ENCODE measurements at regions not wholly inside any gene's neighbourhood (a gene's known extent, or its start where the extent isn't known, plus 50 kb on each side); places are given as distances from the start of the nearest gene placed in this dataset.

GRCh38 chr3:87161417-87161816 is 65.7 kb upstream of the CHMP2B start:
- Histone ChIP-seq H3K36me3 (ENCODE audit: insufficient read depth, low read length) (no peaks in the 10 kb centered on the region), H3K79me2 (replicated peaks; ENCODE audit: insufficient read depth, low read length) (no peaks in the 10 kb centered on the region), H3K4me2 (ENCODE audit: low read length) (no peak overlapping the region), H3K4me3 (ENCODE audit: low read length) (no peak overlapping the region), H3F3A (ENCODE audit: insufficient read depth, low read length, poor library complexity, severe bottlenecking) (no peaks in the 10 kb centered on the region), H3K9ac (ENCODE audit: low read length) (no peak overlapping the region), H3K9me3 (ENCODE audit: low read length) (no peaks in the 10 kb centered on the region), H3K9me2 (ENCODE audit: insufficient read depth, low read length) (no peaks in the 10 kb centered on the region), H4K20me1 (ENCODE audit: insufficient read depth) (no peaks in the 10 kb centered on the region), H2AFZ (ENCODE audit: low read depth, low read length) (no peak overlapping the region), H3K27ac (ENCODE audit: low read length) (no peak overlapping the region), H3K27me3 (ENCODE audit: insufficient read depth, low read depth, low read length) (no peaks in the 10 kb centered on the region)
- TF ChIP-seq REST (IDR thresholded peaks at IDR 0.05; ENCODE audit: borderline replicate concordance) = no peak

DNA sequence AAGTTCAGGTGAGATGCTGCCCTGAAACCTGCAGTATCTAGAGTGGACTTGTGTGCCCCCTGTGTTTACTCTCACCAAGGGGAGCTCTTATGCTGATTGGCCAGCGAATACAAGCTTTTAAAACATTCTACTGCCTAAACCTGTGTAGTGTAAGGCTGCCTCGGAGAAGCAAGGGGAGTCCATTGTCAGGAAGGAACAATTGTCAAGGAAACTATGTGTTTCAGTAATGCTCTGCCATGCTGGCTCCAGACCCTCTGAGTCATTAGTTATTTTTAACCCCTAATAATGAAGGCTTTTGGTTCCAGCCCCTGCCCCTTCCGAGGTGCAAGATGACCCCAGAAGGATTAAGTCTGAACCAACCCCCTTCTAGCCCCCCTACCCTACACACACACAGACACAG is 66.1 kb upstream of the CHMP2B start:
- Histone ChIP-seq H3K4me2 (ENCODE audit: low read length) (no peak overlapping the region), H3F3A (ENCODE audit: insufficient read depth, low read length, poor library complexity, severe bottlenecking) (no peaks in the 10 kb centered on the region), H4K20me1 (ENCODE audit: insufficient read depth) (no peaks in the 10 kb centered on the region), H3K9me3 (ENCODE audit: low read length) (no peaks in the 10 kb centered on the region), H3K9ac (ENCODE audit: low read length) (no peak overlapping the region), H3K27ac (ENCODE audit: low read length) (no peak overlapping the region), H3K9me2 (ENCODE audit: insufficient read depth, low read length) (no peaks in the 10 kb centered on the region), H3K79me2 (replicated peaks; ENCODE audit: insufficient read depth, low read length) (no peaks in the 10 kb centered on the region), H3K36me3 (ENCODE audit: insufficient read depth, low read length) (no peaks in the 10 kb centered on the region), H3K27me3 (ENCODE audit: insufficient read depth, low read depth, low read length) (no peaks in the 10 kb centered on the region), H3K4me3 (ENCODE audit: low read length) (no peak overlapping the region), H2AFZ (ENCODE audit: low read depth, low read length) (no peak overlapping the region)
- TF ChIP-seq REST (IDR thresholded peaks at IDR 0.05; ENCODE audit: borderline replicate concordance) (no peak), EZH2 (IDR thresholded peaks at IDR 0.05; ENCODE audit: borderline replicate concordance, insufficient read depth, low read length, poor library complexity, severe bottlenecking) (no peak), TAF1 (IDR thresholded peaks at IDR 0.05; ENCODE audit: low read depth) (no peak), SMC3 (conservative IDR thresholded peaks at IDR 0.05; ENCODE audit: poor library complexity) (no peak), EP300 (conservative IDR thresholded peaks at IDR 0.05; ENCODE audit: poor library complexity, severe bottlenecking) (no peak), RAD21 (conservative IDR thresholded peaks at IDR 0.05) (no peak), POLR2AphosphoS5 (IDR thresholded peaks at IDR 0.05) (no peak), MXI1 (conservative IDR thresholded peaks at IDR 0.05; ENCODE audit: poor library complexity, severe bottlenecking) (no peak)
- TF ChIP-seq, protein P1, sequence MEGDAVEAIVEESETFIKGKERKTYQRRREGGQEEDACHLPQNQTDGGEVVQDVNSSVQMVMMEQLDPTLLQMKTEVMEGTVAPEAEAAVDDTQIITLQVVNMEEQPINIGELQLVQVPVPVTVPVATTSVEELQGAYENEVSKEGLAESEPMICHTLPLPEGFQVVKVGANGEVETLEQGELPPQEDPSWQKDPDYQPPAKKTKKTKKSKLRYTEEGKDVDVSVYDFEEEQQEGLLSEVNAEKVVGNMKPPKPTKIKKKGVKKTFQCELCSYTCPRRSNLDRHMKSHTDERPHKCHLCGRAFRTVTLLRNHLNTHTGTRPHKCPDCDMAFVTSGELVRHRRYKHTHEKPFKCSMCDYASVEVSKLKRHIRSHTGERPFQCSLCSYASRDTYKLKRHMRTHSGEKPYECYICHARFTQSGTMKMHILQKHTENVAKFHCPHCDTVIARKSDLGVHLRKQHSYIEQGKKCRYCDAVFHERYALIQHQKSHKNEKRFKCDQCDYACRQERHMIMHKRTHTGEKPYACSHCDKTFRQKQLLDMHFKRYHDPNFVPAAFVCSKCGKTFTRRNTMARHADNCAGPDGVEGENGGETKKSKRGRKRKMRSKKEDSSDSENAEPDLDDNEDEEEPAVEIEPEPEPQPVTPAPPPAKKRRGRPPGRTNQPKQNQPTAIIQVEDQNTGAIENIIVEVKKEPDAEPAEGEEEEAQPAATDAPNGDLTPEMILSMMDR (IDR thresholded peaks at IDR 0.05; ENCODE audit: poor library complexity, severe bottlenecking) = no peak

Measured in neural cell (in vitro differentiated cells).